Bronchial epithelial cell (primary cell): ENCODE measurements at regions not wholly inside any gene's neighbourhood (a gene's known extent, or its start where the extent isn't known, plus 50 kb on each side); places are given as distances from the start of the nearest gene placed in this dataset.

Experiments used
- DNase-seq: peaks from one replicate; pipeline ENCODE4 v3.0.0-alpha.2; 2010; ENCODE audit warnings: low read depth
- FAIRE-seq: peaks from 2 replicates; lab custom pipeline; 2011; peaks lifted over from hg19 to GRCh38; lab: Jason Lieb, UNC
- H3K27me3 ChIP-seq: 2 replicates; pipeline ENCODE4 v1.5.1; 2011; ENCODE audit warnings: low read length; ENCODE audit not compliant: control insufficient read depth, insufficient read depth
- H3K36me3 ChIP-seq: 2 replicates; pipeline ENCODE4 v1.5.1; 2011; ENCODE audit warnings: low read length; ENCODE audit not compliant: control insufficient read depth, insufficient read depth
- H3K4me3 ChIP-seq: 2 replicates; pipeline ENCODE4 v1.5.1; 2011; ENCODE audit warnings: mild to moderate bottlenecking, low read depth, low read length, control low read depth
- CTCF ChIP-seq: IDR thresholded peaks from 2 replicates; pipeline ENCODE4 v1.5.1; 2011; ENCODE audit warnings: mild to moderate bottlenecking, moderate library complexity, low read length, control low read depth, inconsistent platforms; ENCODE audit not compliant: insufficient read depth, severe bottlenecking

DNA sequence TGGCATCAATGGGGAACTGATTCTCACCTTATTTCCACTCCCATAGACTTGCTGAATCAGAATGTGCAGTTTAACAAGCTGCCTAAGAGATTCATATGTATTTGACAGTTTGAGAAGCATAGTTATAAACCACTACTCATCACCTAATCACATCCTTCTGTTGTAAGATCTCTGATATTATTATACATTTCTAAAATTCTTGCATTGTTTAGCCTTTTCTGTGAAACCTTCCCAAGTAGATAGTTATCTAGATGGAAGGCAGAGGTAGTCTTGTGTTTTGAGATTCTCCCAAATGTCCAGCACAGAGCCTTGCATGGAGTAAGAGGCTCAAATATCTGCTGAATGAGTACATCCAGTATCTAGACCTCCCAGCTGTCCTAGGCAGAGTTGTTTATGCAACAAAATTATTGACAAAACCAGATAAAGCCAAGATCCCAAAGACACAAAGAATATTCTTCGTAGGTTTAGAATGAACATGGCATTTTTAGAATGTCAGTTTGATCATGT lies 227.3 kb downstream of the KDR start:
- FAIRE-seq (no peak), DNase-seq (no peak)
- Histone ChIP-seq H3K36me3 (no peaks in the 10 kb centered on the region), H3K4me3 (no peak overlapping the region), H3K27me3 (no peaks in the 10 kb centered on the region)
- no peak for TF ChIP-seq CTCF

- TF ChIP-seq CTCF: no peak
- no peaks in the 10 kb centered on the region for H3K27me3 ChIP-seq
- DNase-seq (no peak), FAIRE-seq (no peak)
- no peaks in the 10 kb centered on the region for H3K36me3 ChIP-seq
- no peak overlapping the region for H3K4me3 ChIP-seq
Observed at GRCh38 chr4:54897590-54897989, 227.8 kb downstream of the KDR start.

DNA sequence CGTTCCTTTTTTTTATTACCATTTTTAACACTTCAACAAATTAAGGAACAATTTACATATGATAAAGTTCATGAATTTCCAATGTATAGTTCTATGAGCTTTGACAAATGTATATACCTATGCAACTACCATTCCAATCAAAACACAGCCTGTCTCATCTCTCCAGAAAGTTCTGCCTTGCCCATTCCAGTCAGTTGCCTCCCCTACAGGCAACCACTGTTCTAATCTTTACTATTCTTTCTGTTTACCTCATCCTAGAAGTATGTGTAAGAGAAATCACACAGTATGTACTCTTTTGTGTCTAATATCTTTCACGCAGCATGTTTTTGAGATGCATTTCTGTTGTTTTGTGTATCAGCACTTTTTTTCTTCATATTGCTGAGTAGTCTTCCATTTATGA lies 224.9 kb downstream of the KIT start:
- no peak overlapping the region for H3K4me3 ChIP-seq
- no peaks in the 10 kb centered on the region for H3K27me3 ChIP-seq
- no peak for TF ChIP-seq CTCF
- FAIRE-seq (no peak), DNase-seq (no peak)
- H3K36me3 ChIP-seq: no peaks in the 10 kb centered on the region

DNA sequence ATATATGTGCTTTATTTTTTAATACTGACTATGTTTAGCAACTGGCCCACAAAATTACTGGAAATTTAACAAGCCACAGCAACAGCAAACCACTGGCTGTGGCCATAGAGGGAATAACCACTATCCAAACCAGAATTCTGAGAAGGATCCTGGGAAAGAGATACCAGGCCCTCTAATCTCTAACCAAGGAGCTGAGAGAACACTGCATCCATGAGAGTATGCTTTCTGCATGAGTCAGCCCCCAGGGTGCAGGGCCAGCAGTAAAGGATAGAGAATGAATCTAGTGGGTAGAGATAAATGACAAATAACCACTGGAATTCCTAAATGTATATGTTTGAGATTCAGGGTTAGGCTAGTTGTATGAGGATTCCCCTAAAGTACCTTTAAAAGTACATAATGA lies 221.8 kb downstream of the KIT start:
- DNase-seq: no peak
- Histone ChIP-seq H3K36me3 (no peaks in the 10 kb centered on the region), H3K4me3 (no peak overlapping the region), H3K27me3 (no peaks in the 10 kb centered on the region)
- no peak for FAIRE-seq
- TF ChIP-seq CTCF: no peak

DNA sequence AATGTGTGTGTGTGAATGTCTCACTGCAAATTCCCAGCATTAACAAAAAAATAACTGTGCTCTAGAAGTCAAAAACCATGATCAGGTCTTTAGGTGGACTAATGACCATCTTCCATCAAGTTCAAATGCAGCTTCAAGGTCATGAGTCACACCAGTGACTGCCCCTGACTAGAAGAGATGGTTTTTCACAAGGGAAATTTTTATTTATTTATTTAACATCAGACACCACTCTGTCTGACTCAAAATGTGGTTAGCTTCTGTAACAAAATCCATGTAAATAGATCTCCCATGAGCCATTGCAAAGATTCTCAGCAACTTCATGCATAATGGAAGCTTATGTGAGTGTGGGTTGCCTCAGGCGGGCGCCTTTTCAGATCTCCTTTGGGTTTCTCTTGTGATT lies 219.2 kb downstream of the KIT start:
- Histone ChIP-seq H3K4me3 (no peak overlapping the region), H3K27me3 (no peaks in the 10 kb centered on the region), H3K36me3 (no peaks in the 10 kb centered on the region)
- DNase-seq: no peak
- FAIRE-seq: no peak
- TF ChIP-seq CTCF: no peak

DNA sequence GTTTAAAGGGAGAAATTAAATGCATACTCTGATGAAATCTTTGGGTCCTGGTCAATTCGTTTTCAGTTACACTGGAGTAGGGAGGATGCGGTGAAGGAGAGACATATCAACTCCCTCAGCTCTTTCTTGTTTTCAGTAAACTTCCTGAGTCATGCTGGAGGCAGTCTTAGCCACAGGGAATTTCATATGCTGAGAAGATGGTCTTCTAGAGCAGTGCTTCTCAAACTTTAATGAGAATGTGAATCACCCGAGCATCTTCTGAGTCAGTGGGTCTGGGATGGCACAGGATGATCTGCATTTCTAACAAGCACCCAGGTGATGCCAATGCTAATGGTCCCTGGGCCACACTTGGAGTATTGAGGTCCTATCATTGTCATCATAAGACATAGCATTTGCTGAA lies 214.5 kb downstream of the KIT start:
- DNase-seq: no peak
- no peak overlapping the region for H3K4me3 ChIP-seq
- FAIRE-seq: no peak
- no peaks in the 10 kb centered on the region for H3K36me3 ChIP-seq
- no peak for TF ChIP-seq CTCF
- H3K27me3 ChIP-seq: no peaks in the 10 kb centered on the region
